Activated naive CD8-positive, alpha-beta T cell (primary cell): ENCODE measurements at regions not wholly inside any gene's neighbourhood (a gene's known extent, or its start where the extent isn't known, plus 50 kb on each side); places are given as distances from the start of the nearest gene placed in this dataset.
A peak's percentile ranks its signal among the peaks of the same experiment; 100 is the strongest.
"Not testable (repeated sequence)": the region's sequence is repeated elsewhere in the genome, so short reads cannot be mapped to it uniquely, and the experiment has no call there.

ENCODE experiments used
- H3K27ac Mint-ChIP-seq: one replicate; pipeline ENCODE4 v1.8.0; 2021; ENCODE audit warnings: mixed read lengths
- H3K27me3 Mint-ChIP-seq: one replicate; pipeline ENCODE4 v1.8.0; 2021; ENCODE audit warnings: mixed read lengths
- H3K36me3 Mint-ChIP-seq: one replicate; pipeline ENCODE4 v1.8.0; 2021; ENCODE audit warnings: mixed read lengths
- H3K4me1 Mint-ChIP-seq: one replicate; pipeline ENCODE4 v1.8.0; 2021; ENCODE audit warnings: low read depth, mixed read lengths
- H3K4me3 Mint-ChIP-seq: one replicate; pipeline ENCODE4 v1.8.0; 2021; ENCODE audit warnings: mild to moderate bottlenecking, mixed read lengths
- H3K9me3 Mint-ChIP-seq: one replicate; pipeline ENCODE4 v1.8.0; 2021; ENCODE audit warnings: low read depth, mixed read lengths

- no peak overlapping the region for H3K27ac Mint-ChIP-seq
- H3K4me1 Mint-ChIP-seq = peaks cover 1% of the 10 kb centered on the region
- no peaks in the 10 kb centered on the region for H3K36me3 Mint-ChIP-seq
- H3K4me3 Mint-ChIP-seq = no peak overlapping the region
- peaks cover 14% of the 10 kb centered on the region for H3K27me3 Mint-ChIP-seq
- H3K9me3 Mint-ChIP-seq = no peaks in the 10 kb centered on the region
These were observed 270.4 kb downstream of the TFAP2C start for GRCh38 chr20:56899506-56899905.

DNA sequence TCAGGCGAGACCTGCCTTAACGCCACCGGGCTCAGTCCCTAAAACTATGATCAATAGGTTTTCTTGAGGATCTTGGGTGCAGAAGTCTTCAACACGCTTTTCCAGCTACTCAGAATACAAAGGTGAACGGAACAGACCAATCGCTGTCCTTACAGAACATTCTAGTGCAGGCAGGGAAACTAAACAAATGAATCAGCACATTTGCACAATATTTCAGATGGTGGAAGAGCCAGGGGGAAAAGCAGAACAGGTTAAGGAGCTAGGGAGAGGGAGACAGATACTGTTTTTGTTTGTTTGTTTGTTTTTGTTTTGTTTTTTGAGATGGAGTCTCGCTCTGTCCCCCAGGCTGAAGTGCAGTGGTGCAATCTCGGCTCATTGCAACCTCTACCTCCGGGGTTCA, 271.1 kb downstream of the TFAP2C start:
- no peak overlapping the region for H3K27ac Mint-ChIP-seq
- no peaks in the 10 kb centered on the region for H3K9me3 Mint-ChIP-seq
- H3K36me3 Mint-ChIP-seq = no peaks in the 10 kb centered on the region
- no peaks in the 10 kb centered on the region for H3K4me1 Mint-ChIP-seq
- H3K27me3 Mint-ChIP-seq = peaks cover 14% of the 10 kb centered on the region
- no peak overlapping the region for H3K4me3 Mint-ChIP-seq

GRCh38 chr20:56903421-56903820, 274.3 kb downstream of the TFAP2C start:
- Mint-ChIP-seq H3K27ac (no peak overlapping the region), H3K27me3 (peaks cover 14% of the 10 kb centered on the region), H3K4me1 (no peaks in the 10 kb centered on the region), H3K36me3 (no peaks in the 10 kb centered on the region), H3K4me3 (no peak overlapping the region), H3K9me3 (no peaks in the 10 kb centered on the region)

GRCh38 chr20:56903858-56904257, 274.8 kb downstream of the TFAP2C start:
- H3K27ac Mint-ChIP-seq = no peak overlapping the region
- H3K4me1 Mint-ChIP-seq = no peaks in the 10 kb centered on the region
- H3K36me3 Mint-ChIP-seq = no peaks in the 10 kb centered on the region
- no peak overlapping the region for H3K4me3 Mint-ChIP-seq
- H3K9me3 Mint-ChIP-seq = no peaks in the 10 kb centered on the region
- peaks cover 14% of the 10 kb centered on the region for H3K27me3 Mint-ChIP-seq

GRCh38 chr20:56909918-56910714, 281.0 kb downstream of the TFAP2C start:
- Mint-ChIP-seq H3K36me3 (no peaks in the 10 kb centered on the region), H3K27ac (no peak overlapping the region), H3K27me3 (peaks cover 9% of the 10 kb centered on the region), H3K4me3 (no peak overlapping the region), H3K9me3 (no peaks in the 10 kb centered on the region), H3K4me1 (no peaks in the 10 kb centered on the region)

GRCh38 chr20:56911946-56912345, 282.8 kb downstream of the TFAP2C start:
- H3K4me1 Mint-ChIP-seq = no peaks in the 10 kb centered on the region

GRCh38 chr20:56914532-56914931, 285.4 kb downstream of the TFAP2C start:
- Mint-ChIP-seq H3K4me1 (no peaks in the 10 kb centered on the region), H3K9me3 (no peaks in the 10 kb centered on the region), H3K27ac (no peak overlapping the region), H3K36me3 (no peaks in the 10 kb centered on the region), H3K4me3 (no peak overlapping the region), H3K27me3 (peaks cover 9% of the 10 kb centered on the region)

More at GRCh38 chr20:56911946-56912345, 282.8 kb downstream of the TFAP2C start:
- Mint-ChIP-seq H3K27ac (no peak overlapping the region), H3K4me3 (no peak overlapping the region), H3K36me3 (no peaks in the 10 kb centered on the region), H3K9me3 (no peaks in the 10 kb centered on the region), H3K27me3 (peaks cover 9% of the 10 kb centered on the region)

DNA sequence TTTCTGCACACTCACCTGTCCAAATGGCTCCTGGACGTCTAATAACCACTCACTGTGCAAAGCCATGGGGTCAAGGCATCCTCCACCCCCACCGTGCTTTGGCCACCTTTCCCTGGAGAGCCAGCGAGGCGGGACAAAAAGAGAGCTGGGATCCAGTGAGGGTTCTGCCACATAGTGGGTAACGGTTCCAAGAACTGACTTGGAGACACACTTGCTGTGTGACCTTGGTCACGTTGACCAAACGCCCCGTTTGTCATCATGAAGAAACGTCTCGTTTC, 287.2 kb downstream of the TFAP2C start:
- Mint-ChIP-seq H3K36me3 (no peaks in the 10 kb centered on the region), H3K27me3 (peaks cover 9% of the 10 kb centered on the region), H3K9me3 (no peaks in the 10 kb centered on the region), H3K4me1 (no peaks in the 10 kb centered on the region), H3K27ac (no peak overlapping the region), H3K4me3 (no peak overlapping the region)

- not testable (repeated sequence) for H3K4me1 Mint-ChIP-seq, H3K36me3 Mint-ChIP-seq, H3K9me3 Mint-ChIP-seq, H3K4me3 Mint-ChIP-seq, H3K27ac Mint-ChIP-seq
- peaks cover 18% of the 10 kb centered on the region for H3K27me3 Mint-ChIP-seq
These were observed 290.9 kb downstream of the TFAP2C start for GRCh38 chr20:56920041-56920440.

DNA sequence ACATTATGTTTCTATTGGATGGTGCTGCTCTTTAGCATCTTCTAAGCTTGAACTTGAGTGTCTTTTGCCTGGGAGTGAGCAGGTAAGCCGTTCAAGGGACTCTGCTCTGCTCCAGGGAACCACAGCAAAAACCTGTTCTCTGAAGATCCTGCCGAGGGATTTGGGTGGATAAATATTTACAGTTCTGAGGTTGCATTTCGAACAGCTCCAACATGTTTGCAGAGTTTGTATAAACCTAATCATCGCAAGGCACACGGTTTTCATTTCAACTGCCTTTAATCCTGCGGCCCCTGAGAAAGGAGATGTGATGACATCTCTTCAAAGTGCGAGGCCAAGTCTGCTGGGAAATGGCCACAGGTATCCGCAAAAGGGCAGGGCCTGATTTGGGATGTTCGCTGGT, 293.4 kb downstream of the TFAP2C start:
- Mint-ChIP-seq H3K4me1 (peaks cover 15% of the 10 kb centered on the region), H3K9me3 (no peaks in the 10 kb centered on the region), H3K36me3 (no peaks in the 10 kb centered on the region), H3K27me3 (peaks cover 33% of the 10 kb centered on the region), H3K27ac (no peak overlapping the region), H3K4me3 (no peak overlapping the region)

DNA sequence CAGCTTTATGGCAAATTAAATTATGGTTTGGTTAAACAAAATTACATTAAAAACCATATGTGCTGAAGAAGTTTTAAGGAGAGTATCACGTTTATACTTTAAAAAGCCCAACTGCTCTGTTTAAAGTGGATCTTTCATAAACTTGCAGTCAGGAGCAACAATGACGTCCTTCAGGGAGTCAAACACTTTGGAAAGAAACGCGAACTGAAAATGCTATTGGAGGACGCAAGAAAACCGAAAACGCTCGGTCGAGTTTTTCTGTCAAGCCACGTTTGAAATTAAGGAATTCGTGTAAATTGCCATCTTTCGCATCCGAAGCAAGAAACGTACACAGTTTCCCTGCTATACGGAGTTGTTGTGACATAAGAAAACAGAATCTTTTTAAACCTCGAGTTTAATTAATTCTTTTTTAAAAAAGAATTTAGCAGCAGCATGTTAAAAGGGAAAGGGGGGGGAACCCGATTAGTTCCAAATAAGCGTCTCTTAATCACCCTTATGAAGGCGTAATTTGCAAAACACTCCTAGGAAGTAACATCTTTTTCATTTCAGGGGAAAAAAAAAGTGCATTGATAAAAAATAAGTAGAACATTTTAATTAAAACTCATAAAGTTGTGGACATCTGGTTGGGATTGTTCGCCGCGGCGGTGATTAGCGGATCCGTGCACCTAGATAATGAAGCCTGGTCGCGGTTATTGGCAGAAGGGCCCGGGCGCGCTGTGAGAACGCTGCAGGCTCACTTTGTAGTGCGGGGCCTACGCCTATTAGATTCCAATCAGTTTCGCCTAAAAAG, 295.4 kb downstream of the TFAP2C start:
- no peaks in the 10 kb centered on the region for H3K9me3 Mint-ChIP-seq
- peak overlapping the region; percentile 40 for H3K4me3 Mint-ChIP-seq
- peaks cover 41% of the 10 kb centered on the region for H3K27me3 Mint-ChIP-seq
- peaks cover 15% of the 10 kb centered on the region for H3K4me1 Mint-ChIP-seq
- no peak overlapping the region for H3K27ac Mint-ChIP-seq
- H3K36me3 Mint-ChIP-seq = no peaks in the 10 kb centered on the region

GRCh38 chr20:56925082-56925830, 296.1 kb downstream of the TFAP2C start:
- no peaks in the 10 kb centered on the region for H3K9me3 Mint-ChIP-seq
- H3K27me3 Mint-ChIP-seq = peaks cover 44% of the 10 kb centered on the region
- no peak overlapping the region for H3K27ac Mint-ChIP-seq
- H3K4me3 Mint-ChIP-seq = peak overlapping the region; percentile 40
- H3K36me3 Mint-ChIP-seq = no peaks in the 10 kb centered on the region
- peaks cover 15% of the 10 kb centered on the region for H3K4me1 Mint-ChIP-seq

GRCh38 chr20:56925831-56926170, 296.7 kb downstream of the TFAP2C start:
- Mint-ChIP-seq H3K9me3 (no peaks in the 10 kb centered on the region), H3K36me3 (no peaks in the 10 kb centered on the region), H3K4me1 (peaks cover 15% of the 10 kb centered on the region), H3K27me3 (peaks cover 47% of the 10 kb centered on the region), H3K4me3 (no peak overlapping the region), H3K27ac (no peak overlapping the region)

GRCh38 chr20:56926501-56926900, 297.4 kb downstream of the TFAP2C start:
- H3K4me3 Mint-ChIP-seq = no peak overlapping the region

DNA sequence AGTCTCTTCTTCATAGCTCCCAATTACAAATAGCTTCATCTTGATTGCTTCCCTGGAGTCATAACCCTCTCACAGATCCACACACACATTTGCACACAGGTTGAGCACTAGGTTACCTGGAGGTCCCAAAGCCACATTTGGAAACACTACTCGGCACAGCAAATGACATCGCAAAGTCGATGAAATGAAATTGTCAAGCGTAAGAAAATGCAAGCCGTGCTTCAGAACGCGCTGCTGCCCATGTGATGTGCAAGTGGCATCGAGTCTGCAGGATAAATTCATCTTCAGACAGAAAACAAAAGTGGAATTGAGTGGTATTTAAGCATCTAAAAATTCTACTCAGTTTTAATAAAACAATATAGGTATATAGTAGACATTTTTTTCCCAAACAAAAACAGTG, 298.0 kb downstream of the TFAP2C start:
- Mint-ChIP-seq H3K27ac (no peak overlapping the region), H3K4me1 (peaks cover 15% of the 10 kb centered on the region), H3K9me3 (no peaks in the 10 kb centered on the region), H3K36me3 (no peaks in the 10 kb centered on the region), H3K4me3 (no peak overlapping the region), H3K27me3 (peaks cover 43% of the 10 kb centered on the region)

More at GRCh38 chr20:56926501-56926900, 297.4 kb downstream of the TFAP2C start:
- Mint-ChIP-seq H3K27me3 (peaks cover 47% of the 10 kb centered on the region), H3K27ac (no peak overlapping the region), H3K9me3 (no peaks in the 10 kb centered on the region), H3K36me3 (no peaks in the 10 kb centered on the region), H3K4me1 (peaks cover 15% of the 10 kb centered on the region)
